ENCODE measurements at regions not wholly inside any gene's neighbourhood (a gene's known extent, or its start where the extent isn't known, plus 50 kb on each side); places are given as distances from the start of the nearest gene placed in this dataset.
"Not testable (repeated sequence)": the region's sequence is repeated elsewhere in the genome, so short reads cannot be mapped to it uniquely, and the experiment has no call there.

- TF ChIP-seq CTCF (conservative IDR thresholded peaks at IDR 0.05; ENCODE audit: low read depth, low read length); EZH2phosphoT487 (IDR thresholded peaks at IDR 0.05; ENCODE audit: borderline replicate concordance, low read length): not testable (repeated sequence)
These were observed 2027.1 kb downstream of the OLFM4 start for GRCh38 chr13:55055666-55056065.

Data from PC-3 (cell line).